22Rv1 (cell line): ENCODE measurements at regions not wholly inside any gene's neighbourhood (a gene's known extent, or its start where the extent isn't known, plus 50 kb on each side); places are given as distances from the start of the nearest gene placed in this dataset.
A peak's percentile ranks its signal among the peaks of the same experiment; 100 is the strongest.

Experiments used
- H3K27ac ChIP-seq: fragments of 450-650 bp; 2 replicates; pipeline ENCODE4 v1.5.1; 2017
- ZFX ChIP-seq: fragments of 450-650 bp; IDR thresholded peaks from 2 replicates; pipeline ENCODE4 v1.6.1; 2017; ENCODE audit warnings: antibody characterized with exemption, borderline replicate concordance
- TF ChIP-seq, protein P1 (sequence below): fragments of 450-650 bp; IDR thresholded peaks from 2 replicates; pipeline ENCODE4 v1.5.1; 2017; ENCODE audit warnings: mild to moderate bottlenecking

DNA sequence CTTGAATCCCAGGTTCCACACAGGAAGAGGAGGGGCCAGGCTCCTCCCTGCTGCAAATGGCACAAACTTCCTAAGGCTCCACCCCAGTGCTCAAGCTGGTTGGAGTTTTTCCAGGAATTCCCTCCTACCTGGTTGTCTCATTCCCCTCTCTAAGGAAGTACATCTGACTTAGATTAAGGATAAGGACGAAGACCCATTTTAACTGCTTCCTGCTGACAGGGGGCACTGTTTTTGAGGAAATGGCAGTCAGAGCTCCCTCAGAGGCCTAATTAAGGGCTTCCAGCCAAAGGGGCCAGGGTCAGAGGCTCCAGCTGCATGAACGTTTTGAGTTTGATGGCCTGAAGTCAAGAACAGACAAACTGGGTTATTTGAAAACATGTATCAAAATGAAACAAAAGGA, 1084.7 kb downstream of the SLC6A15 start:
- TF ChIP-seq, protein P1, sequence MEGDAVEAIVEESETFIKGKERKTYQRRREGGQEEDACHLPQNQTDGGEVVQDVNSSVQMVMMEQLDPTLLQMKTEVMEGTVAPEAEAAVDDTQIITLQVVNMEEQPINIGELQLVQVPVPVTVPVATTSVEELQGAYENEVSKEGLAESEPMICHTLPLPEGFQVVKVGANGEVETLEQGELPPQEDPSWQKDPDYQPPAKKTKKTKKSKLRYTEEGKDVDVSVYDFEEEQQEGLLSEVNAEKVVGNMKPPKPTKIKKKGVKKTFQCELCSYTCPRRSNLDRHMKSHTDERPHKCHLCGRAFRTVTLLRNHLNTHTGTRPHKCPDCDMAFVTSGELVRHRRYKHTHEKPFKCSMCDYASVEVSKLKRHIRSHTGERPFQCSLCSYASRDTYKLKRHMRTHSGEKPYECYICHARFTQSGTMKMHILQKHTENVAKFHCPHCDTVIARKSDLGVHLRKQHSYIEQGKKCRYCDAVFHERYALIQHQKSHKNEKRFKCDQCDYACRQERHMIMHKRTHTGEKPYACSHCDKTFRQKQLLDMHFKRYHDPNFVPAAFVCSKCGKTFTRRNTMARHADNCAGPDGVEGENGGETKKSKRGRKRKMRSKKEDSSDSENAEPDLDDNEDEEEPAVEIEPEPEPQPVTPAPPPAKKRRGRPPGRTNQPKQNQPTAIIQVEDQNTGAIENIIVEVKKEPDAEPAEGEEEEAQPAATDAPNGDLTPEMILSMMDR, result peak; percentile 30
- TF ChIP-seq ZFX, result no peak
- H3K27ac ChIP-seq, result no peak overlapping the region

DNA sequence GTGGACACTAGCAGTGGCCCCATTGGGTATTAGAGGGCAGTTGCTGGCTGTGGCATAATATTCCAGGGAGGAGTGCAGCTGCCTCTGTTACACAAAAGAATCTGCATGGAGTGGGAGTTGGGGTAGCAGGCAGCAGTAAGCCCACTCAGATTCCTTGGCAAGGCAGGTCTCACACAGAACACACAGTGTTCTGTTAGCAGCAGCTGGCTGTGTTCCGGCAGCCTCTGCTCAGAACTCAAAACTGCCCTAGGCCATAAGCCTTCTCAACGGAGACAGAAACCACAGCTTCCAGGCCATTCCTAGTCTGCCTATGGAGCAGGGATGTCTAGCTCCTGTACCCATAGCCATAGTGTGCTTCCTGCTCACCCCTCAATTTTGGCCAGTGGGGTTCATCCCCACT, 1085.4 kb downstream of the SLC6A15 start:
- no peak for TF ChIP-seq ZFX
- no peak overlapping the region for H3K27ac ChIP-seq

DNA sequence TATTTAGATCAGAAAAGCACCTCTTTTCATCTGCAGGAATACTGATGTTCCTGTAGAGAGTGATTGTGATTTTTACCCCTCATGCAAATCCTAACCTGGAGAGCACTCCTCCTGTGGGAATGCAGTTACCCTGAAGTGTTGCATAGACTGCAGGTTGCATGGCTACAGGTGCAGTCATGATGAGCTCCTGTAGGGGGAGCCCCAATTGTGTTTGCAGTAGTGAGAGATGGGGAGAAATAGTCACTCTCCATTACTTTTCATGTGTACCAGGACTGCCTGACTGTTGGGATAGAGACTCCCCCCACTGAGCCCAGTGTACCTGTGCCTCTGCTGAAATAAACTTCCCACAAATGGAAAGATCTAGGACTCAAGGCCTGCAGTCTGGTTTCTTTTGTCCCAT, 1086.5 kb downstream of the SLC6A15 start:
- TF ChIP-seq, protein P1, result peak; percentile 90
- no peak for TF ChIP-seq ZFX
- no peak overlapping the region for H3K27ac ChIP-seq

DNA sequence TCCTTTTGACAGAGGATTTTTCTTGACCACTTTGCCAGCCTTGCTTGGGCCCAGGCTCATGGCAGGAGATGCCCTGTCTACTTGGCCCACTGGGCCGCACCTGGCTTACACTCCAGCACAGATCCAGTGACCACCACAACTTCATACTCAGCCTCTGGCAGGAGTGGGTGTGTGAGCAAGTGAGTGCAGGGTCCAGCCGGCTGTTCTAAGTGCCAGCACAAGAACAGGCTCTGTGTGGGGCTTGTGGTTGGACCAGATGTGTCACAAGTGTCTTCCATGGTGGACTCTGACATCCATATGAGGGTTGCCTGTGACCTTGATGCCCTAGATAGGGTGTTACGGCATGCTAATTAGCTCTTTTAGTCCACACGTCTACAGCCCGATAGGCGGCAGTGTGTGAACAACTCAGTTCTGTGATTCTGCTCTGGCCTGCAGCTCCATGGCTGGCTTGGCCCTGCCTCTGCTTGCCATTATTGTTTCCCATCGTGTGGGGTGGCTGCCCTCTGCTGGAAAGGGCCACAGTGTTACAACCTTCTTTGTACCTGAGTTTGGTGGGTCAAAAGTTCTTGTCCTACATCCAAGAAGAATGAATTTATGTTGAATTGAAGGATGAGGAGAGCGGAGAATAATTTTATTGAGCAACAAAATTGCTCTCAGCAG, 1089.1 kb downstream of the SLC6A15 start:
- no peak overlapping the region for H3K27ac ChIP-seq
- TF ChIP-seq, protein P1, result peak; percentile 77
- TF ChIP-seq ZFX, result no peak

DNA sequence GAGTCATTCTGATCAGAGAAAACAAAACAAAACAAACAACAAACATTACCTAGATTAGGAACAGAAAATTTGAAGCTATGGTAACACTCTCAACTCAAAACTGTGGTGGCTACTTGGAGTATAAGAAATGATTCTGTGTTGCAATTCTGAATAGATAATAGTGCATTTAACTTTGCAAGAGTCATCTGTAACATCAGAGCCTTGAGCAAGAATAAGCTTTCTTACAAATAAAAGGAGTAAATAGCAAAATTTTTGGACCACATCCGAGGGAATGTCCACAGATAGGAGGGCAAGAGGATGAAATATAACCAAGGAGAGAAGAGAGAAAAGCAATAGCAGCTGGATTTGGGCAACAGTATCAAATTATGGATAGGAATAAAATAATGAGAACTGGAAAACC, 1090.6 kb downstream of the SLC6A15 start:
- H3K27ac ChIP-seq, result no peak overlapping the region
- TF ChIP-seq, protein P1, result no peak
- no peak for TF ChIP-seq ZFX

DNA sequence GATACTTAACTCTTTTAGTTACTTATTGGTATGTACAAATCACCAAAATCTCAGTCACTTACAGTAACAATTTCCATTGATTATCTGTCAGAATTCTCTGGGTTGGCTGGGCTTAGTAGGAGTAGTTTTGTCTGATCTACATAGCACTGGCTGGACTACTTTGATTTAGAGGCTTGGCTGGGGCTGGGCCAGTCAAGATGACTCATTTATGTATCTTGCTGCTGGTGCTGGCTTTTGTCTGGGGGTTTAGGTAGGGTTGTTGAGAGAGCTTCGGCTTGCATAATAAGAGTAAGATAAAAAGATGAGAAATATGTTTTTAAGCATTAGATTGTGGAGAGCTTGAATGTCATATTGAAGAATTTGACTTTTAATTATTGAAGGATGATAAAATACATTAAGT, 1093.7 kb downstream of the SLC6A15 start:
- no peak overlapping the region for H3K27ac ChIP-seq
- TF ChIP-seq, protein P1, result no peak

DNA sequence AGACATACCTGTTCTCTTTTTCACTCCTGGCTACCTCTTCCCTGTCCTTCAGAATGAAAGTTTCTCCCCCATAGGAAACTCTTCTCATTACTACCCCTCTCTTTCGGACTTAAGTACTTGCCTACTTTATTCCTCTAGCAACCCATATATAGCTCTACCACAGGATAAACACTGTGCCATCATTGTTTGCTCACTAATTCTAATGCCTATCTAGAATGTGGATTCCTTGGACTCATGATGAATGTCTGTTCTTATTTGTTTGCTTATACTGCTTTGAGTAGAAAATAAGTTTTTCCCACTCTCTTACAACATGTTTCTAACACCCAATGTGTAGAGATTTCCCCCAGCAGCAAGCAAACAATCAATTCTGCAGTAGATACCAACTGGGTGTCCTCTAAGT, 1094.9 kb downstream of the SLC6A15 start:
- TF ChIP-seq, protein P1, result no peak
- no peak for TF ChIP-seq ZFX
- H3K27ac ChIP-seq, result no peak overlapping the region

DNA sequence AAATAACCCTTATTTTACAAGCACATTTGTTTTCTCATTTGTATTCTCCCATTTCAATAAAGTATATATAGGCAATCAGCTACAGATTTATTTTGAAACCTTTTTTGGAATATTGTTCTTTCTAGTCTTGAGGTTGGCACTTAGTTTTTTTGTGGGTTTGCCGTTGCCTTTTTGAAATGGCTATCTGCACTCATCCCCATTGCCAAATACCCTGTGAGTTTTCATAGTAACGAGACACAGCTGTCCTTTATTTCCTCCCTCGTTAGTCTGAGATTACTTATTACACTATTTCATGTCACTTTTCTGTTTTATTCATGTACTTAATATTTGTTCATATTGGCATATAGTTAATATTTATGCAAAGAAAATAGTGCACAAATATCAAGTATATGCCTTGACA, 1104.0 kb downstream of the SLC6A15 start:
- H3K27ac ChIP-seq, result no peak overlapping the region
- TF ChIP-seq, protein P1, result no peak
- no peak for TF ChIP-seq ZFX
